Left hindlimb (tissue), 1 donor: ENCODE measurements at regions not wholly inside any gene's neighbourhood (a gene's known extent, or its start where the extent isn't known, plus 50 kb on each side); places are given as distances from the start of the nearest gene placed in this dataset.
A peak's percentile ranks its signal among the peaks of the same experiment; 100 is the strongest.
"Not testable (repeated sequence)": the region's sequence is repeated elsewhere in the genome, so short reads cannot be mapped to it uniquely, and the experiment has no call there.

Source experiments
- DNase-seq: peaks from one replicate; pipeline ENCODE4 v3.0.0-alpha.2; 2018

DNA sequence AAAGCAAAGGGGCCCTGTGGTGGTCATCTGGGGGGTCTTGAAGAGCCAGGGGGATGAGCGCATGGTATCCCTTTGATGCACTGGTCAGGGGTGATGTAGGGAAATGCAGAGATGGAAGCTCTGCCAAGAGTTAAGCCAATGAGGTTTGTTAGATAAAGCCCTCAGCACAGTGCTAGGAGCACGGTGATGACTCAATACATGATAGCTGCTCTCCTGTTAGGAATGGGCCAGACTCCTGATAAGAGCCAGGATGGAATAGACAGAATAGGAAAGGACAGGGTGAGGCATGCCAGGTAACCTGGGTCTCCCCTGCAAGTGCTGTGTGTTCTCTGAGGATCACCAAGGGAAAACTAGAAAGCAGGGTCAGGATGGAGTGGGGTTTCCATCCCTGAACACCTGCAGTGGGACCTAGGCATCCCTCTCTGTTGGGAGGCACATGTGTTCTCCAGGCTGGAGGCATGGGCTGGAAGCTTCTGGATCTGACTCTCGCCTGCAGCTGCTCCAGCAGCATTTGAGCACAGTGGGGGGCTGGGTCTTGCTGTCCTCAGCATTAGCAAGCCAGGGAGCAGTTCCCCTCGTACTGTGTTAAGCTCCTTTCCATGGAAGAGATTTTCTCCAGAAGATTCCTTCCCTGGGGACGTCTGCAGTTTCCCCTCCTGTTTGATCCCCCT is 71.8 kb upstream of the TIAM2 start:
- DNase-seq, result no peak

DNA sequence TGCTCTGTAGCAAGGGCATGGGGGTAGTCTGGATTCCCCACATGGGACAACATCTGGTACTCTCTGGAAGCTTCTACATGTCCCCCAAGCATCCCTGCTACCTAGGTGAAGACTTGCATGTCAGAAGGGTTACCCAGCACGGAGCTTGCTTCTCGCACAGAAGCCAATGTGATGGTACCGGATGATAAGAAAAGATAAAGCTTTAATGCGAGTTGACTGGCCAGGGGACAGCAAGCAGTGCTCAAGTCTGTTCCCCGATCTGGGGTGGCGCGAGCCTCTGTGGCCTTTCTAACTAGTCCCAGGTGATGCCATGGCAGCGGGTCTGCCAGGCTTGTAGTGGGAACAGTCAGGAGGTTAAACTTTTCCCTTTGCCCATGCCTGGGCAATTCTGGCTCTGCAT is 70.0 kb upstream of the TIAM2 start:
- DNase-seq, result no peak

DNA sequence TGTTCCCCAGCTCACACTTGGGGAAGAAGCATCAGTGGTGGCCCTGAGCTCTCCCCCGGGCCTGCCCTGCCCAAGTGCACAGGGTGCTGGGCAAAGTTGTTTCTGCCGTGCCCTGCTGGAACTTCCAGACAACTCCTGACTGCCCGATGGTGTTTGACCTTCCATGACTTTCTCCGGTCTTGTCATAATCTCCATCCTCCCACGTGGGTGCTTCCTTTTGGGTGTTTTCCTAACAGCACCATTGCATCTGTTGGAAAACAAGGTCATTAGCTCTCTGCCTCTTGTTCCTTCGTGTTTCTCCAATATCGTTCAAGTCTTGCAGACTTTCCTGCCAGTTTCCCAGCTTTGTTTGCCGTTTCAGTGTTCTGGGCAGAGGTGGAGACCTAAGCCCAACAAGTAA is 68.7 kb upstream of the TIAM2 start:
- no peak for DNase-seq

DNA sequence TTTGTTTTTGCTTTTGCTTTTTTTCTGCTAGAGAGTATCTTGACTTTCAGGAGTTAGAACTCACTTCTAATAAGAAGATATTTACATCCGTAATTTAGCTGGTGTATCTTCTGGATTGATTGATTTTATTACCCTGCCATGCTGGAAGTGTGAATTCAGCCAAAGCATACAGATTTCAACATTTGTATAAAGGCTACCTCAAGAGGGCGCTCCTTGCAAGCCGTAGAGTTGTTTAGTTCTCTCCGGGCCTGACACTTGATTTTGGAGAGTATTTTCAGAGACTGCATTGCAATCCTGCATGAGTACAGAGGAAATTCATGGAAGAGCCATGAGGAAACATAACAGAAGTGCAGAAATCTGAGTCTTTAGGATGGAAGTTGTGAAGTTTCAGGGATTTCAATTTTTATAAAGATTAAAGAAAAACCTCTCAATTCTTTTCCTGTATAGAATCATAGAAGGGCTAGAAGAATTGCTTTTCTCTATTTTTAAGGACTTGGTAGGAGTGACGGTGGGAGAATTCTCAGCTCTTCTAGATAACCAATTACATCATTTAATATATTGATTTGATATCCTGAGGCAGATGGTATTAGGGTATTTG is 66.7 kb upstream of the TIAM2 start:
- DNase-seq, result peak; percentile 65

DNA sequence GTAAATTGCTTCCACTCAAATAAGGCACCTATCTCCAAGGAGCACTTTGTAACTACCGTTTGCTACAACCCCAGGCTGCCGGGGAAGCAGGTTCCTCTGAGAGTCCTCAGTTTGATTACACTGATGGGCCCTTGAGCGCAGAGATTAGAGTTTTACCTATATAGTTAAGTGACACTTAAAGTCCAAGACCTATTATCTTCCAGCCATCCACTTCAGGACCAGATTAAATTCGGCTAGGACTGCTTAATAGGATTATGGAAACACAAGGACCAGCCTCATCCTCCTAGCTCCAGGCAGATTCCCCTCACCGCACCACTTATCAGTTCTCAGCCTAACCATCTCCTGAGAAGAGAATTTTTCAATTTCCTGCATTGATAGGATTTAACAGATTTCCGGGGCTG is 64.7 kb upstream of the TIAM2 start:
- DNase-seq, result no peak

DNA sequence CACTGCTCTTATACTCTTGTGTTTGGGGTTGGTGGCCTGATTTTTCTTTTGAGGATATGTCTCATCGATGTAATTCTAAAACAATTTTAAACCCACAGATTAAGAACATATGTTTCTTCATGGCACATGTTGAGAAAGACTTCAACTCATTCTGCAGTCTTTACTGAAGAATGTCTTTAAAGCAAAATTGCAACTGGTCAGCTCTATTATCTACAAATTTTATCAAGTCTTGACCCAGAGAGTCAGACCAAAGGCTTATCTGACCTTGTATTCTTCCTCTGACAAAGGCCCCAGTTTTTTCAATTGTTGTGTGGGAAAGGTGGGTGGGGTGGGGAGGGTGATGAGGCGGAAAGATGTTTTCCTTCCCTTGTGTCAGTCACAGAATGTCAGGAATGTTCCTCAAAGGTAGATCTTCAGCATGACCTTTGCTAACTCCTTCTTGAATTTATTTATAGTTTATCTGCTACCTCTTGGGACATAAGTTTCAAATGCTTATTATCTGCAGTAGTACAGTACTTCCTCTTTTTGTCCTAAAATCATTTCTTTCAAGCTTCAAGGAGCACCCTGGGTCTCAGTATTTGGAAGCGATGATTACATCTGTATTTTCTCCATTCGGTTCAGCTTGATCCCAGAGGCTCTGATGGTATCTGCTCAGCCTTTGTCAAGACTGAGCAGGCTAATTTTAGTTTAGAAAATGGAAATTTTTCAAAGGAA is 63.2 kb upstream of the TIAM2 start:
- no peak for DNase-seq

DNA sequence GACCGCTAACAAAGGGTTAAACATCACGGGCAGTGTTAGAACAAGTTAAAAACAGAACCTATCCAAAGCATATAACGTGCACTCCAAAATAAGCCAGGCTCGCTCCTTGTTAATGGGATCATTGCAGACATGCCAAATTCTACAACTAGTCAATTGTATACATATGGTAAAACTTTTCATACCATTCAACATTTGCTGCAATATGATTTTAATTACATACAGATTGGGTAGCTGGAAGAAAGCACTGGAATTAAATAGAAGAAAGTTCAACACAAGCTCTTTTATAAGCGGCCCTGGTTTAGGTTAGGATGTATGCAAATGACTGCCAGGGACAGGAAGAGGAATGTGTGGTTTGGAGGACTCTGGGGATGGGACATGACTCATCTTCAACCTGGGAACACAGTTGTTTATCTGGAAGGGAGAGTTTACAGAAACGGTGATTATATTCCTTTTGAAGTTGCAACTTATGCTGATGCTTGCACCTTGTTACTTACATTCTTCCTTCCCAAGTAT is 62.5 kb upstream of the TIAM2 start:
- peak; percentile 59 for DNase-seq

DNA sequence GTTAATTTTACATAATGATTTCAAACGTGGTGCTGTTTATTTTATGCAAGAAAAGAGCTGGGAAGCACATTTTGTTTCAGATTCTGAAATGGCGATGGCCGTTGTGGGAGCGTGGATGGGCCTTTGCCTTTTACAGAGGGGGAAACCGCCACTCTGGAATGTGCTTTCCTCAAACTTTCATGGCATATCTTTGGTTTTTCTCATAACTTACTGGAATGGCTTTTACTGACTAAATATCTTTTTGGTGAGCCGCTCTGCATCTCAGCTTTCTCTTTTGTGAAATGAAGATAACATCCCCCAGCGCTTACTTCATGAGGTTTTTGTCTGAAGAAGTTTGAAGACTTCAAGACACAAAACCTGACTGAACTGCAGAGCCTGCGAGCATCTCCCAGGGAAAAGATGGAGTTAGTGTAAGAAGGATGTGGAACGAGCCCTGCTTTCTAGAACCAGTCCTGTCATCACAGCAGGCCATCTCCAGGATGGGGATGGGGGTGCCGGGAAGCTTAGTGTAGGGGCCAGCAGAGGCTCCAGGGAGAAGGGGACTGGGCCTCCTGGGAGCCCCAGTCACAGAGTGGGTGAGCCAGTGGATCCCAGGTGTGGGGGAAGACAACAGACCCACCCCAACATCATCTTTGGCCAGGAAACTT is 61.8 kb upstream of the TIAM2 start:
- DNase-seq, result no peak

DNA sequence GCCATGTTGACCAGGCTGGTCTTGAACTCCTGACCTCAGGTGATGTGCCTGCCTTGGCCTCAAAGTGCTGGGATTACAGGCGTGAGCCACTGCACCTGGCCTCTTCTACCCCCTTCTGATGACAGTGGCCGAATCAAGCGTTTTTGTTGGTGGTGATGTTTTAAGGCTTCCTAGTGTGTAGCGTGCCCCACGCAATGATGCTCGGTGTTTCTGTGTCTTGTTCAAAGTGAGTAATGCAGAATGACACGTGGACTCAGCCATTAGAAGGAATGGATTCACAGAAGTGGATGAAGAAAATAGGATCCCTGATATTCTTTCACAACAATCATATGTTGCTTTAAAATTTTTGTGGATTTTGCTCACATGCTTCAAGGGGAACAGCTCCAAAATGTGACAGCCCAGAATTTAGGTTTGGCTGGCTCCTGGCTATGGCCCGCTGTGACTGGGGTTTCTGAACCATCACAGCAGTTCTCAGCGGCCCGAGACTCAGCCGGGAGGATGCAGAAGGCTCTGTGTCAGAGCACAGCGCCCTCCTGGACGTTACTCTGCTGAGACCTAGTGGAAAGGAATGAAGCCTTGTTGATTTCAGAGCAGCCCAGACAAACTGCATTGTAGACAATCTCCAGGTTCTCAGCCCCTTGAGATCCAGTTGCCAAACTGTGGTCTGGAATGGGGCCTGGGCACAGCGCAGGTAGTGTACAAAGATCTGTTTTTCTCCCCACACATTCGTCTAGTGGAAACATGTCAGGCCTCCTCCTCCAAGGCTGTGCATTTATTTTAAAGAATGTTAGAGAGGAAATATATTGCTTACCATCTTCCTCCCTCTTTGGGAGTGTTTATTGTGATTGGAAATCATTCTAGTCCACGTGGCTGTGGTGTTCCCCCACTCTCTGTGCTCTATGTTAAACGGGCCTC is 57.6 kb upstream of the TIAM2 start:
- DNase-seq, result peak; percentile 45

DNA sequence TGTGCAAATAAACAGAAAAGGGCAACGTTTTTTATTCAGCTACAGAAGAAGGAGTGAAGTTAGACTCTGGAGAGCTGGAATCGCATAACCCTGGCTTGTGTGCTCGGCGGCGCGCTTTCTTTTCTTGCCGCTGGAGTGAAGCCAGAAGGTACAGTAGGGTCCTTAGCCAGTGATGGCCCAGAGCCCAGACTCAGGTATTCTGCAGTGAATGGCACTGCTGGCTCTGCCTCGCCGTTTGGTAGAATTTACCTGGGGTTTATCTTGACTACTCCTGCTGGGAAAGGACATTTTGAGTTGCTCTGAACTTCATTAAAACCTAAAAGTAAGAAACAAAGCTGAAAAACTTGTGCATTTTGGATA is 56.9 kb upstream of the TIAM2 start:
- peak; percentile 42 for DNase-seq

DNA sequence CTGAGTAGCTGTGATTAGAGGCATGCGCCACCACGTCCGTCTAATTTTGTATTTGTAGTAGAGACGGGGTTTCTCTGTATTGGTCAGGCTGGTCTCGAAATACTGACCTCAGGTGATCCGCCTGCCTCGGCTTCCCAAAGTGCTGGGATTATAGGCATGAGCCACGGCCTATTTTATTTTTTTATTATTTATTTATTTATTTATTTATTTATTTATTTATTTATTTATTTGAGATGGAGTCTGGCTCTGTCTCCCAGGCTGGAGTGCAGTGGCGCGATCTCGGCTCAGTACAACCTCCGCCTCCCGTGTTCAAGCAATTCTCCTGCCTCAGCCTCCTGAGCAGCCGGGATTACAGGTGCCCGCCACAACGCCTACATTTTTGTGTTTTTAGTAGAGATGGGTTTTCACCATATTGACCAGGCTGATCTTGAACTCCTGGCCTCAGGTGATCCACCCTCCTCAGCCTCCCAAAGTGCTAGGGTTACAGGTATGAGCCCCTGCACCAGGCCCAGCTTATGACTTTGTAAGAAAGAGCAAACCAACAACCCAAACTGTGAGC is 56.3 kb upstream of the TIAM2 start:
- not testable (repeated sequence) for DNase-seq

DNA sequence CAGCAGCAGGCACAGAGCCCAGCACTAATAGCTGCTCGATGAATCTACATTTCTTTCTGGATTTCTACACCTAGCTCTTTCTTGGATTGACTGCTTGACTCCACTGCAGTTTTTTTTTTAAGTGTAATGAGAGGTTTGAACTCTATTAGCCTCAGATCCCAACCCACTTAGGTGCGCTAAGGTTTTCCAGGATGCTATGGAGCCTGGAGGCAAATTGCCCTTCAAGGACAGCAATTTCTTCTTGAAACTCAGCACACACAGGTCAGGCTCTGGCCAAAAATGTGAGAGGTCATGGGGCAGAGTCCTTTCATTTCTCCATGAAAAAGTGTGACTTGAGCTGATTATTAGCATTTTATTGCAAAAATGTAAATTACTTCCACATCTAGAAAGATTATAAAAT is 52.3 kb upstream of the TIAM2 start:
- no peak for DNase-seq

DNA sequence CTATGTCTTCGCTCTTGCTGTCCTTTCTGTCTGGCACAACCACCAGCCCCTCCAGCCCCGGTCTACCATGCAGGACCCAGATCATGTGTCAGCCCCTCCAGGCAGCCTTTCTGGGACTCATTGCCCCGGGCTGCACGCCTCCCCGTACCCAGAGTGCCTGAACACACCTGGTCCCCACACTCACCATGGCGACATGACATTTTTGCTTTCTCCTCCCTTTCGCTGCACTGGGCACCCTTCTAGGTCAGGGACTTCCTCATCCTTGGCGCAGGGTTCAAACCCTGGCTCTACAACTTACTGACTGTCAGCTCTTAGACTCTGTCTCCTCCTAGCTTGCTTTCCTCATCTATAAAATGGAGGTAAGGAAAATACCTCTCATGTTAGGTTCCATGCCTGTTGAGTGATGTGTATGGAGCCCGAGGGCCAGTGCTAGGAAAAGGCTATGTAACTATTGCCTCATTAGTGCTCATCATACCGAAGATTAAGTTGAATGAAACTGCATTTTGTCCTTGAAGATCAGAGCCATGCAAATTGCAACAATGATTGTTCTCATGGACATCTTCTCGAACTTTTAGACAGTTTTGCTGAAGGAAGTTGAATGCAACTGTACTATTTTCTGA is 49.7 kb upstream of the TIAM2 start:
- DNase-seq, result no peak
